A673 (cell line): ENCODE measurements at regions not wholly inside any gene's neighbourhood (a gene's known extent, or its start where the extent isn't known, plus 50 kb on each side); places are given as distances from the start of the nearest gene placed in this dataset.
"Not testable (repeated sequence)": the region's sequence is repeated elsewhere in the genome, so short reads cannot be mapped to it uniquely, and the experiment has no call there.

Source experiments
- CTCF ChIP-seq: fragments of 300-800, 200-600 bp; sonication (generic); conservative IDR thresholded peaks from 2 replicates; pipeline ENCODE4 v1.5.1; 2017; ENCODE audit warnings: low read depth, mild to moderate bottlenecking, antibody characterized with exemption, low read length, moderate library complexity, mixed read lengths
- EZH2 ChIP-seq: fragments of 200-600 bp; sonication (generic); IDR thresholded peaks from 2 replicates; pipeline ENCODE4 v1.6.1; 2017; ENCODE audit warnings: borderline replicate concordance, low read depth, mild to moderate bottlenecking, mixed read lengths, antibody characterized with exemption, low read length; ENCODE audit not compliant: poor library complexity, severe bottlenecking

GRCh38 chr7:150031733-150032132, 158.0 kb downstream of the ATP6V0E2 start:
- TF ChIP-seq EZH2, CTCF: not testable (repeated sequence)
